T-helper 1 cell (primary cell): ENCODE measurements at regions not wholly inside any gene's neighbourhood (a gene's known extent, or its start where the extent isn't known, plus 50 kb on each side); places are given as distances from the start of the nearest gene placed in this dataset.

Experiments used
- DNase-seq, 5 donors: peaks; one replicate each; pipeline ENCODE4 v3.0.0-alpha.2; 2012 to 2020

DNA sequence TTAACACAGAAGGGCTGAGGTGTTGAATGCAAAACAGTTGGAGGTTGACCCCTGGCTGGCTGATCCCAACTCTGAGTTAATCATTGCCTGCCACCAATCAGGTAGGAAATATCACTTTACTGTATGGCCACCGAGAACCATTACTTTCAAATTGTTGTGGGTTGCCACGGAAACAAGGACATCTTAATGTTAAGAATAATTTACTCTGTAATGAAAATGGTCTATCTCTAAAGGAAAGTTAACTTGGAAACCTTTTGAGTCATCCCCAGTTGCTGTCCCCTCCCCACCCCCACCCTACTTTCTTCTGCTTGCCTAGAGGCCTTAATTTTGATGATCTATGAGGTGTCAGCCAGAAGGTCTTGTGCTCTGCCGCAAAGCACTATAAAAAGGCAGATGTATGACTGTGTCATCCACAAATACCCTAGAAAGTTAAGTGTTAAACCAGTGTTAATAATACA, 78.7 kb upstream of the SNRK start:
- no peak for DNase-seq

DNA sequence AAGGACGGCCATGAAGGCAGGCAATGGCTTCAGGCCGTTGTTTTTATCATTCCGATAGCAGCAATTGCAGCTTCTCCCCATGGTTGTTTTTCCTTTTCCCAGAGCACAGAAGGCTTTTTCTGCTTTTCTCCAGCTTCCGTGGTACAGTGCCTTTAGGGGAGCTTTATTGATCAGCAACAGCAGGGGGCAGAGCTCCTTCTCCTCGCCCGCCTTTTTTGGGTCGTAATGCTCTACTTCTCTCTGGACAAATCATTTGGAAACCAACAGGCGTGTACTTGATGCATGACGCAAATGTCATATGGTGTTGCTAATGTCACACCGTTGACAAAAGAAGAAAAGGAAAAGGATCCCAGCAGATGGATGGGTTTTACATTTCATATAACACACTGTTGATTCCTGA, 79.7 kb upstream of the SNRK start:
- DNase-seq, result no peak

GRCh38 chr3:43206105-43206504, 80.2 kb upstream of the SNRK start:
- no peak for DNase-seq

- no peak for DNase-seq
Observed at GRCh38 chr3:43203022-43203421, 83.3 kb upstream of the SNRK start.

DNA sequence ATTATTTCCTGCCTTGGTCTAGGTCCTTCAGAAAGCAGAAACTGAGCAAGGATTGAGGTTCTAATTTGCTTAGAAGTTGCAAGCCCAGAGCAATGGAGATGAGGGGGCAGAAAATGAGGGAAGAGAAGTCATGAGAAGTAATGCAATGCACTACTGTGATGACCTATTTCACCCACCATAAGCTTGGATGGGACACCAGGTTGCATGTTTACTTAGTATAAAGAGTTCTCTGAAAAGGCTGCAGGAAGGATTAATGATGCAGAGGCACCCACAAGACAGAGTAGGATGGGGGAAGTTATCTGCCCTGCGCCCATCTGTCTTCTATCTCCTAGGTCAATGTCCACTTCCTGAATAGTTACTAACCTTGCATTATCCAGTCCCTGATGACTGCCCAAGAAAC, 84.8 kb upstream of the SNRK start:
- DNase-seq, result no peak

DNA sequence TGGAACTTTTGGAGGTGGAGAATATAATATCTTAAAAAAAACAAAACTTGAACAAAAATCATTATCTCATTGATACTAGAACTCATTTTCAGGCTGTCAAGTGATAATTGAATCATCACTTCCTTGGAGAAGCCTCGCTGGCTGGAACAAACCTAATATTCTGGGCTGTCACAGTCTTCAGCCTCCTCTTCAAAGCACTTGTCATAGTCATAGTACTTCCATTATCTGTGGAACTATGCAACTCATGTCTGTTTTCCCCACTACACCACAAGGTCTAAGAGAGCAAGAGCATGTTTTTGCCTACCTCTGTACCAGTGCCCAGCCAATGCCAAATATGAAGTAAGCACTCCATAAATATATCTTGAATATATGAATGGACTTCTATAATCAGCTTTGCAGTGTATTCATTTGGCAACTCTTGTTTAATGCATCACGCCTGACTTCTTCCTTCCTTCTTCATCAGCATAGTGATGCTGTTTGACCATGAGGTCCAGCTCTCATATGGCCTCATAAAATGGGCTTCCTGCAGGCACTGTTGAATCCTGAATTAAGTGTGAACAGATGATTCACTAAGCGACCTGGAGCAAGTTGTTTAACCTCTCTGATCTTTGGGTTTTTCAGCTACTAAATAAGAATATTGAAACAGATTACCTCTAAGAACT, 86.6 kb upstream of the SNRK start:
- no peak for DNase-seq

DNA sequence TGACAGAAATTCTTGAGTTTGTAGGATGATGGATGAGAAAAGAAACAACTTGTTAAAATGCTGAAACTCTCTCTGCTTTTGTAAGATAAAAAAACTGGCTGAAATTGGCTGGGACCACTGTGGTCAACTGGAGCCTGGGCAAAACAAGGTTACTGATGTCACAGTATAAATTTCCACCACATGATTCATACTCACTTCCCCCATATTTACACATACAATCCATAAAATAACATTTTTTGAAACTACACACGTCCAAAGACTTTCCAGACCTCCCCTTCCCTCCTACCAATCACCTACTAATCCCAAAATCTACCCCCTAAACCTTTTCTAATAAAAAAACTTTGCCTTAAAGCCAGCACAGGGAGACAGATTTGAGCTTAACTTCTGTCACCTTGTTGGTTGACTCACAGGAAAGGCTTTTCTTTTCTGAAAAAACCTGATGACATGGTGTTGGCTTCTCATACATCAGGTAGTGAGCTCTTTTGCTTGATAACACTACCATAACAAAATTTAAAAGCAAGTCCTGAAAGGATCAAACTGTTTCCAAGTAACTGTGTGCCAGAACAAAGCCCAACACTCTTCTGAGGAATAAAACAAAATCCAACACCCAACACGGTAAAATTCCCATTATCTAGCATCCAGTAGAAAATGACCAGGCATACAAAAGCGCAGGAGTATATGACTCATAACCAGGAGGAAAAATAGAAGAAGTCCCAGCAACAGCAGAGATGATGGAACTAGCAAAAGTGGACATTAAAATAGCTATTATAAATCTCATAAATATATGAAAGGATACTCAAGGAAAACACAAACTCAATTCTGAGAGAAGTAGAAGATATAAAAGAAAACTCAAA, 87.3 kb upstream of the SNRK start:
- no peak for DNase-seq

DNA sequence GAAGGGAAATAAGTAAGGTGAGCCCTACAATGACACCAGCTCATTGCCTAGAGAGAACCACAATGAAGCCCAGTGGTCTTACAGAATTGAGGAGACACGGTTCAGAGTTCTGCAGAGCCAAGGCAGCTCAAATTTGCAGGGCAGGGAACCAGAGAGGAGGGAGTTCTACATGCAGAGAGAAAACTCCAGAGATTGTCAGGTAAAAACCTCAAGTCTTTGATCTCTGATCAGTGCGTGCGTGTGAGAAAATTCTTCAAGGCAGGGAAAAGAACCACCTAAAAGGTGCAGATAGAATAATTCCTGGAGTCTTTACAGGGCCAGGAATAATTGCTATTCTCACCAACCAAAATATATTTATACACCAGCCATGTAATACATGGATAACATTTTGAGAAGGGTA, 88.0 kb upstream of the SNRK start:
- DNase-seq, result no peak

GRCh38 chr3:43197181-43197580, 89.2 kb upstream of the SNRK start:
- DNase-seq, result no peak

- DNase-seq, result no peak
Observed at GRCh38 chr3:43196721-43197120, 89.6 kb upstream of the SNRK start.

- DNase-seq, result no peak
Observed at GRCh38 chr3:43195115-43195498, 89.2 kb upstream of the POMGNT2 start.

DNA sequence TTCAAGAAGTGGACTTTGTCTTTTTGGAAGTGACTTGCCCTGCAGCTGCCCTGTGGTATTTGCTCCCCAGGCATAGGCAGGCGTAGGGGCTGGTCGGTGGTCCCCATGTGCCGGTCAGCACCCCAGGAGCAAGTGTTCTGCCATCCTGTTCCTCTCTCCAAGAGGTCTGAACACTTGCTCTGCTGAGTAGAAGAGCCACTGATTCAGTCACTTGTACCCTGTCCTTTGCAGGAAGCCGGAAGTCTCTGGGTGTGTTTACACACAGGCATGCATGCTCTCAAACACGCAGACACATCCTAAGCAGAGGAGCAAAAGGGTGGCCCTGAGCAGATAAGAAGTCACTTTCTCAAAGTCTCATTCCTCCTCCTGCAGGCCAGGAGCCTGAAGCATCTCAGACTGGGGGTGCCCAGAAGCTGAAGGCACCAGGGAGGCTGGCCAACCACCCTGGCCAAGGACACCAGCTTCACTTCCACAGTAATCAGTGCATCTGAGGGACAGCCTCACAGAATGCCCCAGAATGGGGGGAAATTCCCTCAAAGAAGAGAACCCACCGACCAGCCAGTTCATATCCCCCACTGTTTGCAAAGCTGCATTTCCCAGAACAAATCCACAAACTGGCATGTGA, 88.7 kb upstream of the POMGNT2 start:
- DNase-seq, result peak in 3 of 5 donors; percentile 6 to 81 (median 24)

DNA sequence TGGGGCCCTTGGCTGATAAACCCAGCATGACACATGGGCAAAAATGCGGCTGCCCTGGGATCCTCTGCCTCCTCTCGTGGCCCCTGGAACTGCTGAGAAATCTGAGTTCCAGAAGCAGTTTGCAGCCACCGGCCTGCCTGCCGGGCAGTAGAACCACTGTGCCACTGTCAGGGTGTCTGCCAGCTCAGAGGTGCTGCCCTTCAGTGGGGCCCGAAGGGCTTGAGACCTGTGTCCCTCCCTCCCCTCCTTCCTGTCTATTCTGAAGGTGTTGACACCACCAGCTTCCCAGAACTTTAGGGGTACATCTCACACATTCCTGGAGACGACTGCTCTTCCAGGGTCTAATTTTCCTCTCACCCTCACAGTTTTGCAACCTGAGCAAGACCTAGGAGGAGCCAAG, 88.2 kb upstream of the POMGNT2 start:
- DNase-seq, result no peak

GRCh38 chr3:43192028-43192427, 86.1 kb upstream of the POMGNT2 start:
- DNase-seq, result no peak

DNA sequence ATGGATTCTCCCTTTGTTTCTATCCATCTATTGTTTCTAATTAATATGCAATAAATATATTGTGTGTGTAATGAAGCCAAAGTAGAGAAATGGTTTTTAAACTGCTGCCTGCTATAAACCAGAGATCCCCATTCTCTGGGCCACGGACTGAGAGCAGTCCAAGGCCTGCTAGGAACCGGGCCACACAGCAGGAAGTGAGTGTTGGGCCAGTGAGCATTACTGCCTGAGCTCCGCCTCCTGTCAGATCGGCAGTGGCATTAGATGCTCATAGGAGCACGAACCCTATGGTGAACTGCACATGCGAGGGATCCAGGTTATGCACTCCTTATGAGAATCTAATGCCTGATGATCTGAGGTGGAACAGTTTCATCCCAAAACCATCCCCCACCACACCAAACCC, 85.2 kb upstream of the POMGNT2 start:
- DNase-seq, result no peak

- no peak for DNase-seq
Observed at GRCh38 chr3:43190670-43191069, 84.8 kb upstream of the POMGNT2 start.

DNA sequence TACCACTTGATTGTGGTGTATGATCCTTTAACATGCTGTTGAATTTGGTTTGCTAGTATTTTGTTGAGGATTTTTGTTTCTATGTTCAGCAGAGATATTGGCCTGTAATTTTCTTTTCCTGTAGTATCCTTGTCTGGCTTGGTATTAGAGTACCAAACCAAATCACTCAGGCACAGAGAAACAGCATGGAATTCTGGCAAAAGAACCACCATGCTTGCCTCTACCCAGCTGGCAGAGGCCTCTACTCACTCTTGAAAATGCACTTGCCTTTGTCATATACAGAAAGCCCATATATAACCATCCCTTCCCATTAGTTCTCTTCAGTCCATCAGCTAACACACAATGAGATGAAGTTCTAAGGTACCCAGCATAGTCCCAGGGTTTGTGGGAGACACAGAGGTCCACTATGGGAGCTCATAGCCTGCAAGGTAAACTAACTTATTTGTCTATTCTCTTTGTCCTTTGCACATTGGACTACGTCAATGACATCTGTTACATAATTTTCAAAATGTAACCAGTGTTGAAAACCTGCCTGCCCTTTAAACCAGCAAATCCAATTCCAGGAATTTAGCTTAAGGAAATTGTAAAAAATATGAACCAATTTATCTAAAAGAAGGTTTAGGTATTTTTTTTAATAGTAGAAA, 82.1 kb upstream of the POMGNT2 start:
- no peak for DNase-seq

GRCh38 chr3:43185983-43186314, 80.1 kb upstream of the POMGNT2 start:
- DNase-seq, result no peak

GRCh38 chr3:43185274-43185982, 79.5 kb upstream of the POMGNT2 start:
- no peak for DNase-seq

GRCh38 chr3:43183456-43183855, 77.6 kb upstream of the POMGNT2 start:
- DNase-seq, result no peak

DNA sequence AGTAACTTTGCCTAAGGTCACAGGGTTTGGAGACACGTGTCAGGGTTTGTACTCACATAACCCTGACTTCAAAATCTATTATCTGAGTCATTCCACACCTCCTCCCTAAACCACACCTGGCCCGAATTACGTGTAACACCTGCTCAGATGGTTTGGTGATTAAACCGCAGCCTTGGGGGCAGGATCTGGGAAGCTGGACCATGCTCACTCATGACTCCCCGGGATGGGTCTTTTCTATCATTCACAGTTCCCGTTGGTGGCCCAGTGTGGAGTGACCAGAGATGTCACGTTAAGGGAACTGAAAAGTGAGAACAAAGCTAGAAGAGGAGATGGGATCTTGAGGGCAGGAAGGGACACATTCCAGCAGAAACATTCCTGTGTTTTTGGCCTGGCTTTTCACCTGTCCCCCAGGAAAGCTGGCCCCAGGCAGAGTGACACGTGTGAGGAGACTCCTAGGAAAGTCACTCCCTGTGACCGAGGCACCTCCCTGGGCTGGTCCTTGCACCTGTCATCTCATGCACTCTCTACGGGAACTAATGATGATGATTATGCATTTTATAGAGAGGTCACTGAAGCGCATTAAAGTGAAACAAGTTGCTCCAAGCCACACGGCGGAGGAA, 75.4 kb upstream of the POMGNT2 start:
- peak in 3 of 5 donors; percentile 7 to 78 (median 12) for DNase-seq

GRCh38 chr3:43180694-43181093, 74.8 kb upstream of the POMGNT2 start:
- DNase-seq, result no peak
